Activated CD8-positive, alpha-beta memory T cell treated with anti-CD3 and anti-CD28 coated beads for 36 hours (primary cell): ENCODE measurements at regions not wholly inside any gene's neighbourhood (a gene's known extent, or its start where the extent isn't known, plus 50 kb on each side); places are given as distances from the start of the nearest gene placed in this dataset.
"Not testable (repeated sequence)": the region's sequence is repeated elsewhere in the genome, so short reads cannot be mapped to it uniquely, and the experiment has no call there.

Experiments used
- CTCF ChIA-PET: fragments of 350-600 bp; sonication (Branson Sonifier 250); formaldehyde crosslinking; loops from one replicate; lab custom pipeline; 2021; ENCODE audit warnings: antibody characterized with exemption; lab: Charles Lee
- POLR2A ChIA-PET: fragments of 350-600 bp; sonication (Branson Sonifier 250); formaldehyde crosslinking; loops from one replicate; lab custom pipeline; 2021; ENCODE audit warnings: antibody characterized with exemption; lab: Charles Lee

DNA sequence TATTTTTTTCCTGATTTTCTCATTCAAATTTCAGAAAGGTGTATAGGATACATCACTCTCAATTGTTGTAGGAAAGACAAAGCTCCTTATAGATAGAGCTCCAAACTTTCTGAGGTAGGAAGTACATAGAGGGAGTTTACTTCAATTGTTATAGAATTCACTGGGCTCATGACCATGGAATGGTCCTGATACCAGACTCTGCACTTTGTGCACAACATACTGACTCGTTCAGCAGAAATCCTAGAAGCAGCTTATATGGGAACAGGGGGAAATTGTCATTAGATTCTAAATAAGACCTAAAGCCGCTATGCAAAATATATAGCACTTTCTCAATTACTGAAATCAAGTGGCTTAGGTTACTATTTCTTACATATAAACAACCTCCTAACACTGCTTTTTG lies 240.5 kb upstream of the TUSC1 start:
- ChIA-PET POLR2A (no interaction called here), CTCF (no interaction called here)

GRCh38 chr9:25917731-25918362 lies 239.6 kb upstream of the TUSC1 start:
- ChIA-PET CTCF (no interaction called here), POLR2A (no interaction called here)

- POLR2A ChIA-PET = no interaction called here
- CTCF ChIA-PET = no interaction called here
Measured at GRCh38 chr9:25913806-25914205, 235.6 kb upstream of the TUSC1 start.

- ChIA-PET CTCF (no interaction called here), POLR2A (no interaction called here)
Measured at GRCh38 chr9:25904701-25905100, 226.5 kb upstream of the TUSC1 start.

DNA sequence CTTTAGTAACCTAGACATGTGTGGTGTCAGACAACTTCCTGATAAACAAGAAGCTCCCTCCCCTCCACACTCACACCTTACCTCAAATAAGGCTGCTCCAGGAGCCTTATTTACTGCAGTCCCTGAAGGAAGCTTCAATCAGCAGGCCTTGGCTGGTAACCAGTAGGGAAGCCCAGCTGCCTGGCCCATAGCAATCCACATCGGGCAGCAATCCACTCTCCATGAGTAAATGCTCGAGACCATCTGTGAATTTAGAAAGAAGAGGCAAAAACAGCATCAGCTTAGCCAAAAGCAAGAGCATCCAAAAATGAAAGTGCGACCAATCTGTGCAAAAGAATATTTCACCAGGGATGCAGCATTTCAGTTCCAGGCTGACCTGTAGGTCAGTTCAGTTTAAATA lies 213.3 kb upstream of the TUSC1 start:
- POLR2A ChIA-PET = no interaction called here
- CTCF ChIA-PET = no interaction called here

GRCh38 chr9:25889661-25890060 lies 211.4 kb upstream of the TUSC1 start:
- CTCF ChIA-PET = no interaction called here

DNA sequence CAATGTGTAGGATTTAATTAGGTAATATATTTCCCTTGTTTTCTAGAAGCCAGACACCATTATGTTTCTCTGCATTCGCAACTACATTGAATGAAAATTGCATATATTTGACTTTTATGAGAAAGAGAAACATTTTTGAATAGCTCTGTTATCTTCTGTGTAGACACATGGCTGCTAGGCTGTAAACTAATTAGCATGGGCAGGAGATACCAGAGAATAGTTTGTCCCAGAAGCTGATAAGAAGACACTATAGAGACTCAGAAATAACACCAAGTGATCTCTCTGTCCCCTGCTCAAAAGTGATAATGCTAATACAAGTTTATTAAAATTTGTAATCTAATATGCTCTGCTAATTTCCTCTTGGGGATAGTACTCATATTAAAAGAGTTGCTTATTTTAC lies 198.0 kb upstream of the TUSC1 start:
- ChIA-PET CTCF (no interaction called here), POLR2A (no interaction called here)

More at GRCh38 chr9:25889661-25890060, 211.4 kb upstream of the TUSC1 start:
- POLR2A ChIA-PET = no interaction called here

- ChIA-PET CTCF (no interaction called here), POLR2A (no interaction called here)
Measured at GRCh38 chr9:25864509-25864908, 186.3 kb upstream of the TUSC1 start.

- ChIA-PET CTCF (no interaction called here), POLR2A (no interaction called here)
Measured at GRCh38 chr9:25861421-25861820, 183.2 kb upstream of the TUSC1 start.

GRCh38 chr9:25857147-25857546 lies 178.9 kb upstream of the TUSC1 start:
- ChIA-PET POLR2A (no interaction called here), CTCF (no interaction called here)

DNA sequence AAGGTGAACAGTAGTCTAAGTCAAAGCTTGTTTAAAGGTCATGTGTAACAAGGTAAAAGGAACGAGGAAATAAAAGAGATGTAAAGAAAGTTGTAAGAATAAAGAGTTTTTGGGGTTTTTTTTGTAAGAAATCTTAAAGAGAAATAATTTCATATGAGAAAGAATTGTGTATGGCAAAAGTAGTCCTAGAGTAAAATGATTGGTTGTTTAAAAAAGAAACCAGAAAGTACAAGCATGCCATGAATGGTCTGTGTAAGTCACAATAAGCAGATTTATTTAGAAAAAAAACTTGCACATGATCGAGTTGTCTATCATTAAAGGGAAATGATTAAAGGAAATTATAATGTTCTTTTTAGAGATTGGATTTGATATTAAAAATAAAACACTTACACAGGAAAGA lies 172.6 kb upstream of the TUSC1 start:
- ChIA-PET POLR2A (no interaction called here), CTCF (no interaction called here)

- ChIA-PET CTCF (no interaction called here), POLR2A (no interaction called here)
Measured at GRCh38 chr9:25845867-25846266, 167.6 kb upstream of the TUSC1 start.

DNA sequence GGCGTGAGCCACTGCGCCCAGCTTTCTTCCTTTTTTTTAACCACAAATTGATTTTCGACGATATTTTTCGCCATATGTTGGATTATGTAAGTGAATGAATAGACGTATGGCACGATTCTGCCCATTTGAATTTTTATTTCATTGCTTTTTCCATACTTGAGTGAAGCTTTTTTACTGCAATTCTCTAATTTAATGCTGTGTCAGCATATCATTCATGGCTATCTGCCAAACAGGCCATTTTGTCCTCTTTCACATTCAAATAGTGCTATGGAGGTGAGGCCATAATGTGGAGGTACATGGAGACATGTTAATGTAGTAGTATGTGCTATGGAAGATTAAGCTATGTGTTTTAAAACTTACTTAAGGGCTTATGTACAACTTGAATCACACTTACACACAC lies 152.1 kb upstream of the TUSC1 start:
- POLR2A ChIA-PET = no interaction called here

DNA sequence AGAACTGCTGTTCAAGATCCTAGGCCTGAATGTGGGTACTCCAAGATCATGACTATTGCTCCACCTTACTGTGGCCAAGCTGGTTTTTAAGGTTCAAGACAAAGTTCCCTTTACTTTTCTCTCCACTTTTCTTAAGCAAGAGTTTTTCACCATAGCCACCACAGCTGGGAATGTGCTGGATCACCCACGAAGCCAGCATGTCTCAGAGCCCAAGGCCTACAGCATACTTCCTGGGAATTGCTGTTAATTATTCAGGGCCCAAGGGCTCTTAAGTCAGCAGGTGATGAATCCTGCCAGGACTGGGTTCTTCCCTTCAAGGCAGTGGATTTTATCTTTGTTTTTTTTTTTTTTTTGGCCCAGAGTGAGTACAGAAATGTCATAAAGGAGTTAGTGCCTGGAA lies 149.4 kb upstream of the TUSC1 start:
- ChIA-PET POLR2A (no interaction called here), CTCF (no interaction called here)

More for the DNA sequence above, 152.1 kb upstream of the TUSC1 start:
- CTCF ChIA-PET = interaction anchor here (1.0 kb wide), 1 partner anchor 9 kb away, joined by 3 read pairs; no protein-coding TSS in a partner anchor

- ChIA-PET CTCF (no interaction called here), POLR2A (no interaction called here)
Measured at GRCh38 chr9:25816439-25816838, 138.2 kb upstream of the TUSC1 start.

- POLR2A ChIA-PET = no interaction called here
- CTCF ChIA-PET = no interaction called here
Measured at GRCh38 chr9:25814023-25814422, 135.8 kb upstream of the TUSC1 start.

GRCh38 chr9:25813478-25813877 lies 135.2 kb upstream of the TUSC1 start:
- POLR2A ChIA-PET = no interaction called here
- CTCF ChIA-PET = no interaction called here

- POLR2A ChIA-PET = no interaction called here
- CTCF ChIA-PET = no interaction called here
Measured at GRCh38 chr9:25808554-25808953, 130.3 kb upstream of the TUSC1 start.

DNA sequence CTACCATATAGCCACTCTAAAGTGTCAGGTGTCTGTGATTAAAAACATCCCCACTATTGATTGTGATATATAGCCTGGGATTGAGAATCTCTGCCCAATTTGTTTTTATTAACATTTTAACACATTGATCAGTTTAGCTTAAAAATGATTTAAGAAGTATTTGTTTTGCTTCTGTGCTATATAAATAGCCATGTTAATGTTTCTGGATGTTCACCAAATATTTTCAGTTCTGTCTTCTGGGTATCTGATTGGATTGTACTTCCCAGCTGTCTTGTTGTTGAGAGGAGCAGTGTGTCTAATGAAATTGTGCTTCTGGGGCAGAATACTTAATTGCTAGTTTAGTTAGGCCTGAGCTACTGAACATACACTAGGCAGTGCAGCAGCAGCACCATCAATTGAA lies 126.6 kb upstream of the TUSC1 start:
- CTCF ChIA-PET = no interaction called here
- POLR2A ChIA-PET = no interaction called here

DNA sequence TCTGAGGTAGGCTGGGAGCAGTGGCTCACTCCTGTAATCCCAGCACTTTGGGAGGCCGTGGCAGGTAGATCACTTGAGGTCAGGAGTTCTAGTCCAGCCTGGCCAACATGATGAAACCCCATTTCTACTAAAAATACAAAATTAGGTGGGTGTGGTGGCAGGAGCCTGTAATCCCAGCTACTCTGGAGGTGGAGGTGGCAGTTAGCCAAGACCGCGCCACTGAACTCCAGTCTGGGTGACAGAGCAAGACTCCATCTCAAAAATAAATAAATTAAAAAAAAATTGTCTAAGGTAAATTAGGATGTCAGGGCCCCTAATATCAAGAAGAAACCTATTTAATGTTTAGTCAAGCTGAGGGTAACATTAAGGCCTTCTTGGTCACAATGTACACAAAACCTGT lies 123.7 kb upstream of the TUSC1 start:
- POLR2A ChIA-PET, CTCF ChIA-PET: not testable (repeated sequence)

- CTCF ChIA-PET = no interaction called here
- POLR2A ChIA-PET = no interaction called here
Measured at GRCh38 chr9:25773805-25774204, 95.6 kb upstream of the TUSC1 start.

DNA sequence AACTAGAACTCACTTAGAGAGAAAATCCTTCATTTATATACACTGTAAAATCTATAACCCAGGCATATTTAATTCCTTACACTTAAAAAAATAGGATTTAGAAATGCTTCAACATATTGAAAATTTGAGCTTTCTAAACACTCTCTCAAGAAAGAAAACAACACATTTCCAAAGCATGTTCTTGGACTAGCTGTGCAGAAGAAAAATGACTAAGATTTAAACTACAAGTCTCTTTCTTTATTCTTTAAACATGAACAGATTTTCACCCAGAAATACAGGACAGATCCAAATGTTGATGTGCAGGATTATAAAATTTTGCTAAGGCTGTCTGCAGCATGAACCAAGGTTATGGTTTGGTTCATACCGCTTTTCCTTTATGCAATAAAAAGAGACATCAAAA lies 77.7 kb upstream of the TUSC1 start:
- ChIA-PET CTCF (no interaction called here), POLR2A (no interaction called here)
